ENCODE measurements at regions not wholly inside any gene's neighbourhood (a gene's known extent, or its start where the extent isn't known, plus 50 kb on each side); places are given as distances from the start of the nearest gene placed in this dataset.

DNA sequence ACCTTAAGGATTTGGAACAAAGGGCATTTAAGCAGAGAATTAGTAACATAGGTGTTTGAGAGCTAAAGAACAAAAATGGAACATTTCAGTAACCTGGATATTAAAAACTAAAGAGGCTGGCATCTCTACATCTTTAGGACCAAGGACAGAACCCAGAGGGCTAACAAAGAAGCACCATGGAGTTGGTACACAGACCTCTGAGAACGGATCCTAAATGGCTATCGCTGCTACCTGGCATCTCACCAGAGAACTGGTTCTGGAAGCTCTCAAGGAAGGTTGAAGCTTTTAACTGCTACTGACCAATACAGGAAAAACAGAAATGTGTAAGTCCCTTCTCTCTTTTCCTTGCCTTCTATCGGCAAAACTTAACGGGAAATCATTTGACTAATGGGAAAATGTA lies 118.4 kb upstream of the TLL1 start:
- H3K27me3 ChIP-seq (ENCODE audit: control insufficient read depth, insufficient read depth, low read length) = no peaks in the 10 kb centered on the region
- TF ChIP-seq, protein P1, sequence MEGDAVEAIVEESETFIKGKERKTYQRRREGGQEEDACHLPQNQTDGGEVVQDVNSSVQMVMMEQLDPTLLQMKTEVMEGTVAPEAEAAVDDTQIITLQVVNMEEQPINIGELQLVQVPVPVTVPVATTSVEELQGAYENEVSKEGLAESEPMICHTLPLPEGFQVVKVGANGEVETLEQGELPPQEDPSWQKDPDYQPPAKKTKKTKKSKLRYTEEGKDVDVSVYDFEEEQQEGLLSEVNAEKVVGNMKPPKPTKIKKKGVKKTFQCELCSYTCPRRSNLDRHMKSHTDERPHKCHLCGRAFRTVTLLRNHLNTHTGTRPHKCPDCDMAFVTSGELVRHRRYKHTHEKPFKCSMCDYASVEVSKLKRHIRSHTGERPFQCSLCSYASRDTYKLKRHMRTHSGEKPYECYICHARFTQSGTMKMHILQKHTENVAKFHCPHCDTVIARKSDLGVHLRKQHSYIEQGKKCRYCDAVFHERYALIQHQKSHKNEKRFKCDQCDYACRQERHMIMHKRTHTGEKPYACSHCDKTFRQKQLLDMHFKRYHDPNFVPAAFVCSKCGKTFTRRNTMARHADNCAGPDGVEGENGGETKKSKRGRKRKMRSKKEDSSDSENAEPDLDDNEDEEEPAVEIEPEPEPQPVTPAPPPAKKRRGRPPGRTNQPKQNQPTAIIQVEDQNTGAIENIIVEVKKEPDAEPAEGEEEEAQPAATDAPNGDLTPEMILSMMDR (IDR thresholded peaks at IDR 0.05; ENCODE audit: insufficient read depth, low read length, poor library complexity, severe bottlenecking) = no peak
- no peaks in the 10 kb centered on the region for H3K36me3 ChIP-seq (ENCODE audit: control insufficient read depth, insufficient read depth, low read length)
- DNase-seq (ENCODE audit: low read depth) = no peak
- H3K4me3 ChIP-seq (ENCODE audit: low read depth, low read length) = no peak overlapping the region

DNA sequence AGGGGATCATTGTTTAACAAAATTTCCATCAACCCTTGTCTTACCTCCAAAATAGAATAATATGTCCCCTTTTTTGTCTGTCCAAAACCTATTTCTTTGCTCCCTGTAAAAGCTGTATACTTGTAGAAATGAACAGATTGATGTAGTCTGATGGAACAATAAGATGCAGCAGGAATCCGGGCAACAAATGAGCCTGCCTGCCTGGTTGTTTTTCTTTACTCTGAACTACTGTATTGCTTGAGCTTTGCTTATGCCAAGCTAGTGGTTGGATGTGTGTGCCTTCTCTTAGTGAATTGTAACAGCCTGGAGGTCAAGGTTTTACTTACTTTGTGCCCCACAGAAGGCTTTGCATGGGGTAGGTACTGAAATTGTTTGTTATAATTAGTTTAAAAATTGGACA lies 116.2 kb upstream of the TLL1 start:
- Histone ChIP-seq H3K4me3 (ENCODE audit: low read depth, low read length) (no peak overlapping the region), H3K36me3 (ENCODE audit: control insufficient read depth, insufficient read depth, low read length) (no peaks in the 10 kb centered on the region)
- TF ChIP-seq, protein P1 (IDR thresholded peaks at IDR 0.05; ENCODE audit: insufficient read depth, low read length, poor library complexity, severe bottlenecking) = no peak

DNA sequence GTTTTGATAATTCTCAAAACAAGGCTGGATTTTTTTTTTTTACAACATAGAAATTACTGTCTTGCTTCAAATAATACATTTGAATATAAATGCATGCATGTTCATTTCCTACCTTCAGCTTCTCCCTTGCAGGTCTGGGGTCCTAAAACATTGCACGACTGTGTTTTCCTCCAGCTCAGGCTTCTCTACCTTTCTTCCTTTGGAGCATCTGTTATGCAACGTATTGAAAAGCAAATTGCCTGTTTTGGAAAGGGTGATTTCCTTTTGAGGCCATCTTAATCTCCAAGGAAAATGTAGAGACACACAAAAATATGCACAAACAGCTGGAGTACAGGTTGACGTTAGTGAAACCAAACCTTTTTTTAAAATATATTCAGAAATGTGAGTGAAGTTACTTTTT lies 115.6 kb upstream of the TLL1 start:
- H3K4me3 ChIP-seq (ENCODE audit: low read depth, low read length) = no peak overlapping the region
- DNase-seq (ENCODE audit: low read depth) = no peak
- H3K27me3 ChIP-seq (ENCODE audit: control insufficient read depth, insufficient read depth, low read length) = no peaks in the 10 kb centered on the region
- no peaks in the 10 kb centered on the region for H3K36me3 ChIP-seq (ENCODE audit: control insufficient read depth, insufficient read depth, low read length)
- TF ChIP-seq, protein P1 (IDR thresholded peaks at IDR 0.05; ENCODE audit: insufficient read depth, low read length, poor library complexity, severe bottlenecking) = no peak

More for the DNA sequence above, 116.2 kb upstream of the TLL1 start:
- no peak for DNase-seq (ENCODE audit: low read depth)
- H3K27me3 ChIP-seq (ENCODE audit: control insufficient read depth, insufficient read depth, low read length) = no peaks in the 10 kb centered on the region

DNA sequence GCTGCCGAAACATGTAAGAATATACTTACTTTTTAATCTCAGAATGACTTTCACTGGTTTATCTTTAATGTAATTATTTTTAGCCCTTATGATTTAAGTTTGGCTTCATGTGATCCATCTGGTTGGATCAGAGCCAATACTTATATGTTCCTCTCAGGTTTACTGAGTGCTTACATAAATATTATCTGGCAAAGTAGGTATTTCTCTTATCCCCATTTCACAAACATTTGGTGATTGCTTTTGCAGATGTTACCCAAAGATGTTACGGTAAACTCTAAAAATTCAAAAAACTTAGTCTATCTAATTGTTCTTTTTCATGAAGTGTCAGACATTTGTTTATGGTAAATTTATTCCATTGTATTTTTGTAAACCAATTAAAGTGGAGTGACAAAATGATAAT lies 115.0 kb upstream of the TLL1 start:
- H3K4me3 ChIP-seq (ENCODE audit: low read depth, low read length) = no peak overlapping the region
- no peaks in the 10 kb centered on the region for H3K27me3 ChIP-seq (ENCODE audit: control insufficient read depth, insufficient read depth, low read length)
- TF ChIP-seq, protein P1 (IDR thresholded peaks at IDR 0.05; ENCODE audit: insufficient read depth, low read length, poor library complexity, severe bottlenecking) = no peak
- H3K36me3 ChIP-seq (ENCODE audit: control insufficient read depth, insufficient read depth, low read length) = no peaks in the 10 kb centered on the region
- no peak for DNase-seq (ENCODE audit: low read depth)

DNA sequence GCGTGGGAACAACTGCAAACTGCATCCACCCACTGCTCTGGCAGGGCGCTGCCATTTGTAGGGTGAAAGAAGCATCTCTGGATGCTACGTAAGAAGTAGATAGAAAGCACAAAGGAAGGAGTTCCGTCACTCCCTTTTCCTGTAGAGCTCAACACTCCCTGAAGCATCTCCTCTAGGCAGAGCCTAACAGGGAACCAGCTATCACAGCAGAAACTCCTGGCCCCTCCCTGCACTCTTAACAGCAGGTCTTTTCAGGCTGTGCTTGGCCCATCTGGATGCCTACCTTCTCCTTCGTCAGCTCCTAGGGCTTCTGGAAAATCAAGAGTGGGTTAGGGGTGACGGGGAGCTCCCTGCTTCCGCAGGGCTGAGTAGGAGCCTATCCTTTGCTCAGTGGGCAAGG lies 112.9 kb upstream of the TLL1 start:
- DNase-seq (ENCODE audit: low read depth) = no peak
- TF ChIP-seq, protein P1 (IDR thresholded peaks at IDR 0.05; ENCODE audit: insufficient read depth, low read length, poor library complexity, severe bottlenecking) = no peak
- Histone ChIP-seq H3K4me3 (ENCODE audit: low read depth, low read length) (no peak overlapping the region), H3K36me3 (ENCODE audit: control insufficient read depth, insufficient read depth, low read length) (no peaks in the 10 kb centered on the region), H3K27me3 (ENCODE audit: control insufficient read depth, insufficient read depth, low read length) (no peaks in the 10 kb centered on the region)

DNA sequence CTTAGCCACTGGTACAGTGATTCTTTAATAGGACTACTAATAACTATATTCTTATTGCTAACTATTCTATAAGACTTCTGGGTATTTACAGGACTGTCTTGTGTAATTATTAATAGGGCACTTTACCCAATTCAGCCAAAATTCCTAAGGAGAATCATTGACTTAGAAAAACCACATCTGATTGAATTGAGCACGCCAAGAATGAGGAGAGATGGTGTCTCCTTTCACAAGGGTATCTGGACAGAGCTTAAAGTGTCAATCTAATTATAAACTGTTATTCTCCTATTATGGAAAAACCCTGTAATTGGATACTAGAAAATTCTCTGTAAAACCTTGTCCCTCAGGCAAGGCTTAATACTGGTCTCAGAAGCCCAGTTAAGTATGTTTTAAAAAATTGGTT lies 111.1 kb upstream of the TLL1 start:
- TF ChIP-seq, protein P1 (IDR thresholded peaks at IDR 0.05; ENCODE audit: insufficient read depth, low read length, poor library complexity, severe bottlenecking) = no peak
- Histone ChIP-seq H3K4me3 (ENCODE audit: low read depth, low read length) (no peak overlapping the region), H3K36me3 (ENCODE audit: control insufficient read depth, insufficient read depth, low read length) (no peaks in the 10 kb centered on the region), H3K27me3 (ENCODE audit: control insufficient read depth, insufficient read depth, low read length) (no peaks in the 10 kb centered on the region)
- DNase-seq (ENCODE audit: low read depth) = peak; percentile 86
